SK-N-SH treated with all-trans-retinoic acid at 6 μM for 48 hours (cell line): ENCODE measurements at regions not wholly inside any gene's neighbourhood (a gene's known extent, or its start where the extent isn't known, plus 50 kb on each side); places are given as distances from the start of the nearest gene placed in this dataset.

Experiments used
- ATAC-seq: fragments of 200-7000 bp; cut with Tn5 transposase; 3 replicates; pipeline ENCODE4 v1.9.1; 2020; ENCODE audit warnings: mild to moderate bottlenecking, moderate library complexity
- ARNTL ChIP-seq: fragments of 450-650 bp; formaldehyde crosslinking; IDR thresholded peaks from 2 replicates; pipeline ENCODE4 v1.5.0; 2020; ENCODE audit warnings: low read depth, mild to moderate bottlenecking, moderate library complexity, borderline replicate concordance
- BACH2 ChIP-seq: fragments of 250-450 bp; sonication (Bioruptor Pico); IDR thresholded peaks from 2 replicates; pipeline ENCODE4 v1.9.0; 2021; ENCODE audit warnings: mild to moderate bottlenecking, borderline replicate concordance
- CREB5 ChIP-seq: fragments of 250-450 bp; sonication (Bioruptor Pico); IDR thresholded peaks from 2 replicates; pipeline ENCODE4 v1.5.1; 2020; ENCODE audit warnings: low read depth, mild to moderate bottlenecking, moderate library complexity
- CSDC2 ChIP-seq: fragments of 250-450 bp; sonication (Bioruptor Pico); IDR thresholded peaks from 2 replicates; pipeline ENCODE4 v1.5.0; 2020; ENCODE audit warnings: mild to moderate bottlenecking, moderate library complexity
- GLIS3 ChIP-seq: fragments of 250-450 bp; sonication (Bioruptor Pico); IDR thresholded peaks from 2 replicates; pipeline ENCODE4 v1.5.0; 2020; ENCODE audit warnings: mild to moderate bottlenecking, moderate library complexity
- ISL1 ChIP-seq: fragments of 250-450 bp; sonication (Bioruptor Pico); IDR thresholded peaks from 2 replicates; pipeline ENCODE4 v2.1.2; 2022; ENCODE audit warnings: mild to moderate bottlenecking, moderate library complexity
- OSR1 ChIP-seq: fragments of 250-450 bp; sonication (Bioruptor Pico); IDR thresholded peaks from 2 replicates; pipeline ENCODE4 v1.8.0; 2022; ENCODE audit warnings: moderate library complexity, mild to moderate bottlenecking, inconsistent platforms
- PATZ1 ChIP-seq: fragments of 250-450 bp; sonication (Bioruptor Pico); IDR thresholded peaks from 2 replicates; pipeline ENCODE4 v1.8.0; 2020; ENCODE audit warnings: mild to moderate bottlenecking, moderate library complexity, borderline replicate concordance
- POU6F1 ChIP-seq: fragments of 250-450 bp; sonication (Bioruptor Pico); IDR thresholded peaks from 2 replicates; pipeline ENCODE4 v1.8.0; 2021; ENCODE audit warnings: low read depth, mild to moderate bottlenecking, moderate library complexity, borderline replicate concordance
- RARB ChIP-seq: fragments of 250-450 bp; sonication (Bioruptor Pico); IDR thresholded peaks from 2 replicates; pipeline ENCODE4 v1.8.0; 2021; ENCODE audit warnings: mild to moderate bottlenecking, moderate library complexity
- SNAI2 ChIP-seq: fragments of 250-450 bp; sonication (Bioruptor Pico); IDR thresholded peaks from 2 replicates; pipeline ENCODE4 v1.5.0; 2020; ENCODE audit warnings: mild to moderate bottlenecking, moderate library complexity
- TCF4 ChIP-seq: fragments of 250-450 bp; sonication (Bioruptor Pico); IDR thresholded peaks from 2 replicates; pipeline ENCODE4 v1.8.0; 2021; ENCODE audit warnings: mild to moderate bottlenecking, moderate library complexity, borderline replicate concordance
- TOX ChIP-seq: fragments of 250-450 bp; sonication (Bioruptor Pico); IDR thresholded peaks from 2 replicates; pipeline ENCODE4 v1.8.0; 2021; ENCODE audit warnings: mild to moderate bottlenecking, moderate library complexity, borderline replicate concordance
- TSHZ2 ChIP-seq: fragments of 250-450 bp; sonication (Bioruptor Pico); IDR thresholded peaks from 2 replicates; pipeline ENCODE4 v1.5.0; 2020; ENCODE audit warnings: mild to moderate bottlenecking, moderate library complexity
- ZFP3 ChIP-seq: fragments of 250-450 bp; sonication (Bioruptor Pico); IDR thresholded peaks from 2 replicates; pipeline ENCODE4 v1.5.0; 2020; ENCODE audit warnings: mild to moderate bottlenecking, moderate library complexity
- ZFP30 ChIP-seq: fragments of 450-650 bp; formaldehyde crosslinking; IDR thresholded peaks from 2 replicates; pipeline ENCODE4 v1.5.0; 2022; ENCODE audit warnings: mild to moderate bottlenecking, moderate library complexity
- ZNF565 ChIP-seq: fragments of 450-650 bp; formaldehyde crosslinking; conservative IDR thresholded peaks from 2 replicates; pipeline ENCODE4 v1.5.0; 2020; ENCODE audit warnings: low read depth, mild to moderate bottlenecking, moderate library complexity
- ZNF70 ChIP-seq: fragments of 450-650 bp; formaldehyde crosslinking; IDR thresholded peaks from 2 replicates; pipeline ENCODE4 v1.5.0; 2020; ENCODE audit warnings: mild to moderate bottlenecking, moderate library complexity
- ZNF8 ChIP-seq: fragments of 450-650 bp; formaldehyde crosslinking; IDR thresholded peaks from 2 replicates; pipeline ENCODE4 v1.5.0; 2020; ENCODE audit warnings: mild to moderate bottlenecking, moderate library complexity

GRCh38 chr4:36758312-36759178 is 477.1 kb downstream of the DTHD1 start (continued):
- no peak for TF ChIP-seq POU6F1 (CRISPR knock-in tag)
- TF ChIP-seq CREB5, result no peak
- TF ChIP-seq ISL1 (CRISPR knock-in tag), result no peak
- TF ChIP-seq ZNF565 (CRISPR knock-in tag), result no peak
- no peak for TF ChIP-seq GLIS3 (CRISPR knock-in tag)
- TF ChIP-seq ZFP30 (CRISPR knock-in tag), result no peak

- TF ChIP-seq TSHZ2 (CRISPR knock-in tag) (no peak), CREB5 (no peak), GLIS3 (CRISPR knock-in tag) (no peak), TOX (no peak), CSDC2 (CRISPR knock-in tag) (no peak), ZFP3 (CRISPR knock-in tag) (no peak), ZNF565 (CRISPR knock-in tag) (no peak), TCF4 (CRISPR knock-in tag) (no peak), SNAI2 (CRISPR knock-in tag) (no peak)
- TF ChIP-seq, all 23 proteins: peak for 0
- ATAC-seq, result no peak
Measured at GRCh38 chr4:36761607-36762006, 480.2 kb downstream of the DTHD1 start.

- ATAC-seq, result no peak
- no peak for TF ChIP-seq SNAI2 (CRISPR knock-in tag)
- no peak for TF ChIP-seq ZNF8 (CRISPR knock-in tag)
- TF ChIP-seq POU6F1 (CRISPR knock-in tag), result no peak
- no peak for TF ChIP-seq PATZ1
- TF ChIP-seq ISL1 (CRISPR knock-in tag), result no peak
- no peak for TF ChIP-seq ZNF70 (CRISPR knock-in tag)
- TF ChIP-seq BACH2, result no peak
- no peak for TF ChIP-seq TOX
- TF ChIP-seq ZFP3 (CRISPR knock-in tag), result no peak
- TF ChIP-seq ARNTL (CRISPR knock-in tag), result no peak
- TF ChIP-seq RARB, result no peak
- TF ChIP-seq OSR1, result no peak
- TF ChIP-seq CREB5, result no peak
- TF ChIP-seq ZFP30 (CRISPR knock-in tag), result no peak
- no peak for TF ChIP-seq TCF4 (CRISPR knock-in tag)
- no peak for TF ChIP-seq GLIS3 (CRISPR knock-in tag)
- no peak for TF ChIP-seq ZNF565 (CRISPR knock-in tag)
- TF ChIP-seq TSHZ2 (CRISPR knock-in tag), result no peak
Measured at GRCh38 chr4:36763814-36764213, 480.7 kb upstream of the NWD2 start.
